ENCODE measurements at regions not wholly inside any gene's neighbourhood (a gene's known extent, or its start where the extent isn't known, plus 50 kb on each side); places are given as distances from the start of the nearest gene placed in this dataset.

DNA sequence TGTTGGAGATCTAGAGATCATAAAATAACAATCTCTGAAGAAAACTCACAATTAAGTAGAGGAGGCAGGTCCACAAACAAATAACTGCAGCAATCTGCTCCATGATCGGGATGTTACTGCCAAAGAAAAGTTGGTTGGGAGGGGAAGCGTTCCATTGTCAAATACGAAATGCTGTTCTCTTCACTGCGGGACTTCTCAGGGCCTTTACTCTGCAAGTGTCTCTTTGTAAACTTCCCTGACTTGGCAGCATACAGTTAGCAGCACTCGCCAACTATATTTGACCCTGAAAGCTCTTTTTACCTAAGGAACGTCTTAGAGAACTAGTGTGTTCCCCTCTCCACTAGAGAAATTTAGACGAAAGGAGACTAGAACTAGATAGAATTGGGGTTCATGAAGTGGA, 780.7 kb upstream of the TBX3 start:
- DNase-seq (ENCODE audit: low spot score) (no peak), ATAC-seq (ENCODE audit: insufficient number of reproducible peaks, low FRiP score, low read depth) (no peak)
- no peaks in the 10 kb centered on the region for H3K27me3 ChIP-seq (replicated peaks; ENCODE audit: insufficient read depth)
- H3K9me3 ChIP-seq, result peaks cover 4% of the 10 kb centered on the region
- TF ChIP-seq, protein P1, sequence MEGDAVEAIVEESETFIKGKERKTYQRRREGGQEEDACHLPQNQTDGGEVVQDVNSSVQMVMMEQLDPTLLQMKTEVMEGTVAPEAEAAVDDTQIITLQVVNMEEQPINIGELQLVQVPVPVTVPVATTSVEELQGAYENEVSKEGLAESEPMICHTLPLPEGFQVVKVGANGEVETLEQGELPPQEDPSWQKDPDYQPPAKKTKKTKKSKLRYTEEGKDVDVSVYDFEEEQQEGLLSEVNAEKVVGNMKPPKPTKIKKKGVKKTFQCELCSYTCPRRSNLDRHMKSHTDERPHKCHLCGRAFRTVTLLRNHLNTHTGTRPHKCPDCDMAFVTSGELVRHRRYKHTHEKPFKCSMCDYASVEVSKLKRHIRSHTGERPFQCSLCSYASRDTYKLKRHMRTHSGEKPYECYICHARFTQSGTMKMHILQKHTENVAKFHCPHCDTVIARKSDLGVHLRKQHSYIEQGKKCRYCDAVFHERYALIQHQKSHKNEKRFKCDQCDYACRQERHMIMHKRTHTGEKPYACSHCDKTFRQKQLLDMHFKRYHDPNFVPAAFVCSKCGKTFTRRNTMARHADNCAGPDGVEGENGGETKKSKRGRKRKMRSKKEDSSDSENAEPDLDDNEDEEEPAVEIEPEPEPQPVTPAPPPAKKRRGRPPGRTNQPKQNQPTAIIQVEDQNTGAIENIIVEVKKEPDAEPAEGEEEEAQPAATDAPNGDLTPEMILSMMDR (IDR thresholded peaks at IDR 0.05), result no peak
- H3K4me3 ChIP-seq, result no peak overlapping the region
- H3K4me1 ChIP-seq (ENCODE audit: control insufficient read depth in 1 of 2, low read depth in 2 of 2), result no peaks in the 10 kb centered on the region
- no peak overlapping the region for H3K27ac ChIP-seq
- H3K36me3 ChIP-seq, result no peaks in the 10 kb centered on the region

DNA sequence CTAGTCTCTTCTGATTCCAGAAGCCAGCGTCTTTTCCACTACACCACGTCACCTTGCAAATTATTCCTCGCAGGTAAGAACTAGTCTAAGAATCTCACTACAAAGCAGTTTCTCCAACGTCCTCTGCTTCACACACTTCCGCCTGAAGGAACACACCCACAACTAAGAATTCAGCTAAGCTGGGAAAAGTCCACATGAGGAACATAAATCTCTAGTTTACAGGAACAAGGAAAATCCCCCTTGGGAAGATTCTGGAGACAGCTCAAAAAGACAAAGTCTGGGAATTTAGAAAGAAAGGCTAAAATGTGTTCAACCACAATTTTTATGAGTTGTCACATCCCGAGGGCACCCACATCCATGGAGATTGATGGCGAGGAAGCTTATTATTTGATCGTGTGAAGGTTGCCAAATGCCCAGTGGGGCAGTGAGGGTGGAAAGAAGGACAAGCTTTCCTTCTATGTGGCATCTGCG, 780.2 kb upstream of the TBX3 start:
- DNase-seq (ENCODE audit: low spot score) (no peak), ATAC-seq (ENCODE audit: insufficient number of reproducible peaks, low FRiP score, low read depth) (no peak)
- TF ChIP-seq, protein P1 (IDR thresholded peaks at IDR 0.05), result no peak
- H3K36me3 ChIP-seq, result no peaks in the 10 kb centered on the region
- H3K4me1 ChIP-seq (ENCODE audit: control insufficient read depth in 1 of 2, low read depth in 2 of 2), result no peaks in the 10 kb centered on the region
- H3K27ac ChIP-seq, result no peak overlapping the region
- peaks cover 4% of the 10 kb centered on the region for H3K9me3 ChIP-seq
- H3K4me3 ChIP-seq, result no peak overlapping the region
- H3K27me3 ChIP-seq (replicated peaks; ENCODE audit: insufficient read depth), result no peaks in the 10 kb centered on the region

DNA sequence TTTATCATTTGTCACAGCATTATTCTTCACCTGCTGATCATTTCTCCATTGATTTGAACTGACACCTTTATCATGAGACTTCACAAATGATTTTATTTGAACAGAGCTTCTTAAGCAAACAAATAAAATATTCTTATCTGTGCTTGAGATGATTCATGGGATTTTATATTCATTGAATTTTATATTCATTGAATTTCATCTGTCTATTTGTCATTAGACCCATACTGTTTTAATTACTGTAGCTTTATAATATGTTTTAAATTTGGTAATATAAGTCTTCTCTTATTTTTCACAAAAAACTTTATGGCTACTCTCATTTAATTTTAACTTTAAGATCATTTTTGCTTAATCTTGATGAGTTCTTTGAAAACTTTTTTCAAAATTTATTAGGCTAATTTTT, 777.4 kb upstream of the TBX3 start:
- H3K4me1 ChIP-seq (ENCODE audit: control insufficient read depth in 1 of 2, low read depth in 2 of 2), result no peaks in the 10 kb centered on the region
- H3K36me3 ChIP-seq, result no peaks in the 10 kb centered on the region
- H3K27me3 ChIP-seq (replicated peaks; ENCODE audit: insufficient read depth), result no peaks in the 10 kb centered on the region
- no peak overlapping the region for H3K4me3 ChIP-seq
- ATAC-seq (ENCODE audit: insufficient number of reproducible peaks, low FRiP score, low read depth) (no peak), DNase-seq (ENCODE audit: low spot score) (no peak)
- no peak overlapping the region for H3K27ac ChIP-seq
- TF ChIP-seq, protein P1 (IDR thresholded peaks at IDR 0.05), result no peak
- peaks cover 4% of the 10 kb centered on the region for H3K9me3 ChIP-seq

DNA sequence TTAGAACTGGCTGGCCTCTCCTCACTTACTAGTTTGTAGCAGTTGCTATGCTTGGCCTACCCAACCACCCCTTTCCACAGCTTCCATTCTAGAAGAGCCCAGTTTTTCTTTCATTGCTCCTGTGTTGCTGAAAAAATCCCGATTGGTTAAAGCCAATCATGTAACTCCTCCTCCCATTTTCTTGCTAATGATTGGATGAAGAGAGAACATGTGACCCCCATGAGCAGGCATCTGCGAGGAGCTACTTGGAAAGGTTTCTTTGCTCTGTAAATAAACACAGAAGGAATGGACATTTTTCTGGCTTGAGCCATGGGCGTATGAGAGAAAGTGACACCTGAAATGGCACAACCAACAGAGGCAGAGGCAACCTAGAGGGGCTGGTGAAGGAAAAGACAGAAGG, 773.8 kb upstream of the TBX3 start:
- DNase-seq (ENCODE audit: low spot score) (no peak), ATAC-seq (ENCODE audit: insufficient number of reproducible peaks, low FRiP score, low read depth) (no peak)
- Histone ChIP-seq H3K27me3 (replicated peaks; ENCODE audit: insufficient read depth) (no peaks in the 10 kb centered on the region), H3K36me3 (no peaks in the 10 kb centered on the region), H3K4me3 (no peak overlapping the region), H3K9me3 (peaks cover 4% of the 10 kb centered on the region), H3K27ac (no peak overlapping the region), H3K4me1 (ENCODE audit: control insufficient read depth in 1 of 2, low read depth in 2 of 2) (no peaks in the 10 kb centered on the region)
- TF ChIP-seq, protein P1 (IDR thresholded peaks at IDR 0.05), result no peak

DNA sequence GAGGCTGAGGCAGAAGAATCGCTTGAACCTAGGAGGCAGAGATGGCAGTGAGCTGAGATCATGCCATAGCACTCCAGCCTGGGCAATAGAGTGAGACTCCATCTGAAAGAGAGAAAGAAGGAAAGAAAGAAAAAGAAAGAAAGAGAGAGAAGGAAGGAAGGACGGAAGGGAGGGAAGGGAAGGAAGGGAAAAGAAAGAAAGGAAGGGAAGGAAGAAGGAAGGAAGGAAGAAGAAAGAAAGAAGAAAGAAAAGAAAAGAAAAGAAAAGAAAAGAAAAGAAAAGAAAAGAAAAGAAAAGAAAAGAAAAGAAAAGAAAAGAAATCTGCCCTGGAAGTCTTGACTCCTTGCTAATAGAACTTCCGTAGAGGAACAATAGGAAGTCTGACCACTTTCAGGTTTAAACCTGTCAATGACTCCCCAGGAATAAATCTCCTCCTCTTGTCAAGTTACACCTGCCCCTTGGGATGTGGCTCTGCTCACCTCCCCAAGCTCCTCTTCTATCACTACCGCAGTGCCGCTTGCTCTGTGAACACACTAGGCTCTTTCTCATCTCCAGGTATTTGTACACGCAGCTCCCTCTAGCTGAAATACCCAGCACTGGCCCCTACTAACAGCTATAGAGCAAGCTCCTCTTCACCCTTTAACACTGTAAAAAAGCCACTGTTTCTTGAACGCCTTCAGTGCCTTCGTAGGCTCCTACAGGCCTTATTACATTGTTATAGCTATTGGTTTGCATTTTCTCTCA, 773.1 kb upstream of the TBX3 start:
- no peak for DNase-seq (ENCODE audit: low spot score)
- peaks cover 4% of the 10 kb centered on the region for H3K9me3 ChIP-seq
- H3K27ac ChIP-seq, result no peak overlapping the region
- no peak overlapping the region for H3K4me3 ChIP-seq
- H3K4me1 ChIP-seq (ENCODE audit: control insufficient read depth in 1 of 2, low read depth in 2 of 2), result no peaks in the 10 kb centered on the region
- ATAC-seq (ENCODE audit: insufficient number of reproducible peaks, low FRiP score, low read depth), result no peak
- H3K36me3 ChIP-seq, result no peaks in the 10 kb centered on the region
- no peaks in the 10 kb centered on the region for H3K27me3 ChIP-seq (replicated peaks; ENCODE audit: insufficient read depth)
- TF ChIP-seq, protein P1 (IDR thresholded peaks at IDR 0.05), result no peak

Measured in thoracic aorta (tissue), 2 donors.